SK-N-SH (cell line): ENCODE measurements at regions not wholly inside any gene's neighbourhood (a gene's known extent, or its start where the extent isn't known, plus 50 kb on each side); places are given as distances from the start of the nearest gene placed in this dataset.
A peak's percentile ranks its signal among the peaks of the same experiment; 100 is the strongest.

Experiments used
- CTCF ChIA-PET: fragments of 300-600, 350-600 bp; formaldehyde crosslinking; extraction: SDS; loops from one replicate; lab custom pipeline; 2021; lab: Yijun Ruan, JAX
- POLR2A ChIA-PET: fragments of 350-600 bp; sonication (Branson Sonifier 250); formaldehyde crosslinking; extraction: SDS; loops from one replicate; lab custom pipeline; 2020; ENCODE audit warnings: antibody characterized with exemption, inconsistent platforms; lab: Yijun Ruan, JAX
- DNase-seq: peaks from one replicate; pipeline ENCODE4 v3.0.0; 2012
- H2AFZ ChIP-seq: fragments of 200-600 bp; sonication (generic); 2 replicates; pipeline ENCODE4 v1.8.1; 2016; ENCODE audit warnings: antibody characterized with exemption, mild to moderate bottlenecking, low read depth
- H3F3A ChIP-seq: fragments of 200-600 bp; sonication (generic); replicated peaks from 2 replicates; pipeline ENCODE3; 2016; ENCODE audit warnings: antibody characterized with exemption, mild to moderate bottlenecking; ENCODE audit not compliant: insufficient read depth
- H3K27ac ChIP-seq, 2 experiments: fragments of 200-500 bp in 1 of 2; fragments of 200-600 bp in 1 of 2; sonication (Bioruptor generic) in 1 of 2; sonication (generic), shearing (Covaris generic) in 1 of 2; 2 replicates each; pipeline versions ENCODE4 v1.5.1 to v1.6.1; 2014 to 2016; ENCODE audit warnings: low read depth in 2 of 2, inconsistent platforms in 1 of 2, low read length in 1 of 2, mild to moderate bottlenecking in 1 of 2, mixed read lengths in 1 of 2
- H3K27me3 ChIP-seq: fragments of 200-600 bp; sonication (generic), shearing (Covaris generic); 2 replicates; pipeline ENCODE4 v1.6.1; 2016; ENCODE audit warnings: mixed run types; ENCODE audit not compliant: insufficient read depth
- H3K36me3 ChIP-seq, 2 experiments: fragments of 200-500 bp in 1 of 2; fragments of 200-600 bp in 1 of 2; sonication (Bioruptor generic) in 1 of 2; sonication (generic) in 1 of 2; replicated peaks in 1 of 2; 2 replicates each; pipeline versions ENCODE3 to v1.5.1; 2014 to 2016; ENCODE audit warnings: low read length in 1 of 2, mild to moderate bottlenecking in 1 of 2; ENCODE audit not compliant: insufficient read depth in 2 of 2, control insufficient read depth in 1 of 2
- H3K4me1 ChIP-seq, 2 experiments: fragments of 200-500 bp in 1 of 2; fragments of 200-600 bp in 1 of 2; sonication (Bioruptor generic) in 1 of 2; sonication (generic), shearing (Covaris generic) in 1 of 2; 2 replicates each; pipeline versions ENCODE4 v1.5.1 to v1.6.1; 2014 to 2016; ENCODE audit warnings: low read depth in 1 of 2, low read length in 1 of 2, mixed run types in 1 of 2; ENCODE audit not compliant: insufficient read depth in 2 of 2, control insufficient read depth in 1 of 2
- H3K4me2 ChIP-seq: fragments of 200-600 bp; sonication (generic), shearing (Covaris generic); 2 replicates; pipeline ENCODE4 v1.6.1; 2017; ENCODE audit warnings: mixed run types
- H3K4me3 ChIP-seq, 2 experiments: fragments of 200-500 bp in 1 of 2; fragments of 200-600 bp in 1 of 2; sonication (Bioruptor generic) in 1 of 2; sonication (generic), shearing (Covaris generic) in 1 of 2; 2 replicates each; pipeline versions ENCODE4 v1.5.1 to v1.8.1; 2014 to 2016; ENCODE audit warnings: low read depth in 2 of 2, inconsistent platforms in 1 of 2, low read length in 1 of 2, mild to moderate bottlenecking in 1 of 2, mixed read lengths in 1 of 2, moderate library complexity in 1 of 2
- H3K79me2 ChIP-seq: fragments of 200-600 bp; sonication (generic); 2 replicates; pipeline ENCODE4 v1.8.1; 2017; ENCODE audit warnings: mild to moderate bottlenecking; ENCODE audit not compliant: insufficient read depth
- H3K9ac ChIP-seq: fragments of 200-600 bp; sonication (generic); 2 replicates; pipeline ENCODE4 v1.6.1; 2017; ENCODE audit warnings: mixed run types
- H3K9me2 ChIP-seq: fragments of 200-600 bp; sonication (generic); 2 replicates; pipeline ENCODE4 v1.6.1; 2017; ENCODE audit warnings: mixed run types
- H3K9me3 ChIP-seq: fragments of 200-600 bp; sonication (generic); 2 replicates; pipeline ENCODE4 v1.6.1; 2017; ENCODE audit warnings: mixed run types, mild to moderate bottlenecking, moderate library complexity
- H4K20me1 ChIP-seq: fragments of 200-600 bp; sonication (generic); 2 replicates; pipeline ENCODE4 v1.6.1; 2017; ENCODE audit warnings: mild to moderate bottlenecking, mixed run types; ENCODE audit not compliant: insufficient read depth
- EP300 ChIP-seq, 2 experiments: IDR thresholded peaks; 2 replicates each; pipeline versions ENCODE4 v1.4.0 to v1.6.1; 2012; ENCODE audit warnings: borderline replicate concordance in 1 of 2, low read depth in 1 of 2, low read length in 1 of 2
- FOSL2 ChIP-seq: IDR thresholded peaks from 2 replicates; pipeline ENCODE4 v1.4.0; 2012; ENCODE audit warnings: low read depth, mild to moderate bottlenecking, moderate library complexity, borderline replicate concordance
- GATA2 ChIP-seq: sonication (generic); formaldehyde crosslinking; IDR thresholded peaks from 2 replicates; pipeline ENCODE4 v1.5.0; 2020; ENCODE audit warnings: mild to moderate bottlenecking, missing genetic modification reagents
- IRF3 ChIP-seq: fragments of 150-350 bp; IDR thresholded peaks from 2 replicates; pipeline ENCODE4 v1.6.1; 2016; ENCODE audit warnings: mild to moderate bottlenecking, low read depth, low read length
- MEF2A ChIP-seq: IDR thresholded peaks from 2 replicates; pipeline ENCODE4 v1.4.0; 2012; ENCODE audit warnings: low read depth, borderline replicate concordance
- MXI1 ChIP-seq: IDR thresholded peaks from 2 replicates; pipeline ENCODE4 v1.6.1; 2012; ENCODE audit warnings: mild to moderate bottlenecking, low read depth, low read length, improper control_type of control experiment
- NRF1 ChIP-seq: IDR thresholded peaks from 2 replicates; pipeline ENCODE4 v1.6.1; 2012; ENCODE audit warnings: low read depth, mild to moderate bottlenecking, low read length
- PBX3 ChIP-seq: IDR thresholded peaks from 2 replicates; pipeline ENCODE4; 2012
- RFX5 ChIP-seq: IDR thresholded peaks from 2 replicates; pipeline ENCODE4 v1.6.1; 2012; ENCODE audit warnings: mild to moderate bottlenecking, improper control_type of control experiment, low read length
- TCF12 ChIP-seq: IDR thresholded peaks from 2 replicates; pipeline ENCODE4 v1.4.0; 2012
- TEAD4 ChIP-seq: IDR thresholded peaks from 2 replicates; pipeline ENCODE4 v1.4.0; 2012; ENCODE audit warnings: mild to moderate bottlenecking, borderline replicate concordance; ENCODE audit not compliant: insufficient read depth
- YY1 ChIP-seq: IDR thresholded peaks from 2 replicates; pipeline ENCODE4 v1.4.0; 2012; ENCODE audit warnings: low read depth, mild to moderate bottlenecking
- WGBS: methylation state at CpG from one replicate; pipeline ENCODE4 v1.1.6; 2017; ENCODE audit warnings: low lambda C conversion rate; 5-methylcytosine and 5-hydroxymethylcytosine counted together

GRCh38 chr1:51048021-51048420, 54.0 kb upstream of the C1orf185 start:
- no peak overlapping the region for H3K9ac ChIP-seq
- H3K27ac ChIP-seq, result no peak overlapping the region
- ChIA-PET POLR2A (no interaction called here), CTCF (no interaction called here)
- no peak overlapping the region for H2AFZ ChIP-seq
- no peaks in the 10 kb centered on the region for H3F3A ChIP-seq
- no peak overlapping the region for H3K4me3 ChIP-seq
- H4K20me1 ChIP-seq, result no peaks in the 10 kb centered on the region
- DNase-seq, result no peak
- no peaks in the 10 kb centered on the region for H3K79me2 ChIP-seq
- H3K36me3 ChIP-seq, result no peaks in the 10 kb centered on the region
- H3K9me2 ChIP-seq, result no peaks in the 10 kb centered on the region
- H3K4me2 ChIP-seq, result no peak overlapping the region
- H3K27me3 ChIP-seq, result no peaks in the 10 kb centered on the region
- H3K9me3 ChIP-seq, result no peaks in the 10 kb centered on the region
- TF ChIP-seq FOSL2, result no peak
- TF ChIP-seq EP300 (IDR thresholded peaks at IDR 0.05; ENCODE audit: borderline replicate concordance in 1 of 2, low read depth in 1 of 2, low read length in 1 of 2), result no peak
- TF ChIP-seq NRF1, result no peak
- no peak for TF ChIP-seq PBX3
- TF ChIP-seq MEF2A, result no peak
- no peak for TF ChIP-seq IRF3
- TF ChIP-seq RFX5, result no peak
- TF ChIP-seq TEAD4, result no peak
- TF ChIP-seq GATA2 (CRISPR knock-in tag), result no peak
- no peak for TF ChIP-seq YY1
- H3K4me1 ChIP-seq, result no peaks in the 10 kb centered on the region
- WGBS, result 90% methylated on average over 1 of the region's 1 CpG

- Histone ChIP-seq H3K27ac (no peak overlapping the region), H3K36me3 (no peaks in the 10 kb centered on the region), H3K4me2 (no peak overlapping the region), H3K4me1 (no peaks in the 10 kb centered on the region), H3K9ac (no peak overlapping the region), H3K4me3 (no peak overlapping the region), H3K79me2 (no peaks in the 10 kb centered on the region), H3F3A (no peaks in the 10 kb centered on the region), H3K9me2 (no peaks in the 10 kb centered on the region), H4K20me1 (no peaks in the 10 kb centered on the region), H2AFZ (no peak overlapping the region), H3K27me3 (no peaks in the 10 kb centered on the region), H3K9me3 (no peaks in the 10 kb centered on the region)
- no peak for DNase-seq
- POLR2A ChIA-PET, result no interaction called here
- no peak for TF ChIP-seq MXI1
- peak; percentile 31 for TF ChIP-seq PBX3
- TF ChIP-seq TCF12, result peak; percentile 12; the same call in 1 of the 2 replicates
- CTCF ChIA-PET, result no interaction called here
- WGBS, result 37% methylated on average over 2 of the region's 2 CpGs
Observed at GRCh38 chr1:51048670-51049069, 53.4 kb upstream of the C1orf185 start.
